ENCODE measurements at regions not wholly inside any gene's neighbourhood (a gene's known extent, or its start where the extent isn't known, plus 50 kb on each side); places are given as distances from the start of the nearest gene placed in this dataset.
"Not testable (repeated sequence)": the region's sequence is repeated elsewhere in the genome, so short reads cannot be mapped to it uniquely, and the experiment has no call there.

DNA sequence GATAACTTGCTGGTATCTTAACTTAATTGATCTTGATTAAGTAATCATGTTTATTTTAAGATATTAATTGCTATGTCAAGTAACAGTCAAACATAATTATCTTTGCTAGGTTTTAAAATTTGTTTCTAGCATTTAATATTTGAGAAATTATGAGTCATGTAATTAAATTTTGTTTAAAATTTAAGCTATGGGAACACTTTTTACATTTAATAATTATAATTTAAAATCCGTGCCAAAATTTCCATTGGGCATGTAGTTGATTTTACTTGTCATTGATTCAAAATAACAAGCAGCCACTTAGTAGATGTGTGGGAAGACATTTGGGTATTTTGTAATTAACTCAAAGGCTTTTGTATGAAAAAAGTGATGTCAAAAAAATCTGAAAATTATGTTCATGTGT, 779.6 kb downstream of the PCDH11X start:
- TF ChIP-seq CTCF (optimal IDR thresholded peaks at IDR 0.05 in 1 of 3, IDR thresholded peaks at IDR 0.05 in 1 of 3, conservative IDR thresholded peaks at IDR 0.05 in 1 of 3; ENCODE audit: extremely low read depth in 1 of 3, insufficient read depth in 2 of 3, low read length in 3 of 3); EZH2 (IDR thresholded peaks at IDR 0.05; ENCODE audit: low read length): not testable (repeated sequence)

Data from keratinocyte (primary cell).